Muscle of leg (tissue), 3 donors: ENCODE measurements at regions not wholly inside any gene's neighbourhood (a gene's known extent, or its start where the extent isn't known, plus 50 kb on each side); places are given as distances from the start of the nearest gene placed in this dataset.
"Not testable (repeated sequence)": the region's sequence is repeated elsewhere in the genome, so short reads cannot be mapped to it uniquely, and the experiment has no call there.

Experiments used
- DNase-seq: peaks from one replicate; pipeline ENCODE4 v3.0.0; 2013
- H3K27ac ChIP-seq: one replicate; pipeline ENCODE4 v1.5.1; 2013; ENCODE audit warnings: mild to moderate bottlenecking, low read length, control low read depth
- H3K27me3 ChIP-seq: one replicate; pipeline ENCODE4 v1.6.1; 2013; ENCODE audit warnings: low read length; ENCODE audit not compliant: control insufficient read depth, insufficient read depth
- H3K36me3 ChIP-seq: one replicate; pipeline ENCODE4 v1.6.1; 2013; ENCODE audit warnings: low read length; ENCODE audit not compliant: control insufficient read depth, insufficient read depth
- H3K4me1 ChIP-seq: one replicate; pipeline ENCODE4 v1.6.1; 2013; ENCODE audit warnings: low read length; ENCODE audit not compliant: control insufficient read depth, insufficient read depth
- H3K4me3 ChIP-seq: one replicate; pipeline ENCODE4 v1.5.1; 2013; ENCODE audit warnings: low read length, control low read depth
- H3K9me3 ChIP-seq: replicated peaks from 2 replicates; pipeline ENCODE4 v1.6.1; 2013; ENCODE audit warnings: low read depth, low read length; ENCODE audit not compliant: control insufficient read depth
- WGBS: methylation state at CpG from one replicate; pipeline ENCODE4 v1.1.5; 2013; ENCODE audit warnings: missing lambda C conversion rate; ENCODE audit not compliant: insufficient coverage; 5-methylcytosine and 5-hydroxymethylcytosine counted together

DNA sequence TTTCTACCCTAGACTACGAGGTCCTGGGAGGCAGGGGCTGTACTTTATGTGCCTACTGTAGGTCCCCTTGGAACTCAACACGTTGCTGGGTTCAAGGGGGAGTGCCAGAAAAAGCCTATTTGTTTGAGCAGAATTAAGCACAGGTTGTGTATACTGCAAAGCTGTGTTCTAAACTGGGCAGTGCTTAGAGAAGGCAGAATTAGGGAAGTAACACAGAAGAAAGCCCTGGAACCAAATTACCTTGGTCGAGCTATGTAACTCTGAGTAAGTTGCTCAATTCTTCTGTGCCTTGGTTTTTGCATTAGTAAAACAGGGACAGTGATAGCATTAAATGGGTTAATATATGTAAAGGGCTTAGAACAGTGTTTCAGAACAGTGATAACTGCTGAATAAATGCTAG, 245.0 kb upstream of the SFRP2 start:
- no peak overlapping the region for H3K27ac ChIP-seq
- no peaks in the 10 kb centered on the region for H3K36me3 ChIP-seq
- H3K9me3 ChIP-seq: peaks cover 6% of the 10 kb centered on the region
- H3K27me3 ChIP-seq: no peaks in the 10 kb centered on the region
- 60% methylated on average over 3 of the region's 3 CpGs for WGBS
- DNase-seq: no peak
- no peak overlapping the region for H3K4me3 ChIP-seq
- H3K4me1 ChIP-seq: no peaks in the 10 kb centered on the region

DNA sequence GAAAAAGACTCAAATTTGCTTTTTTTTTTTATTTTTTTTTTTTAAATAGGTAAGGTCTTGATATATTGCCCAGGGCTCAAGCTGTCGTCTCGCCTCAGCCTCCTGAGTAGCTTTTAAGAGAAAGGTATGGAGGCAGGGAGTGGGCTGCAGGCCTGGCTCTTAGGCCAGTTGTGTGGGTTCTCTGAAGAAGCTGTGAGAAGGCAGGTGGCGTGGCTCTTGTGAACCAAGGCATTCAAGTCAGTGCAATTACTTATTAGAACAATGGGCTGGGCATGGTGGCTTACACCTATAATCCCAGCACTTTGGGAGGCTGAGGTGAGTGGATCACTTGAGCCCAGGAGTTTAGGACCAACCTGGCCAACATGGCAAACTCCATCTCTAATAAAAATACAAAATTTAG, 244.0 kb upstream of the SFRP2 start:
- Histone ChIP-seq H3K9me3 (peaks cover 6% of the 10 kb centered on the region), H3K27me3 (no peaks in the 10 kb centered on the region), H3K4me3 (no peak overlapping the region), H3K27ac (no peak overlapping the region), H3K36me3 (no peaks in the 10 kb centered on the region), H3K4me1 (no peaks in the 10 kb centered on the region)
- DNase-seq: no peak
- WGBS: 100% methylated on average over 3 of the region's 3 CpGs

DNA sequence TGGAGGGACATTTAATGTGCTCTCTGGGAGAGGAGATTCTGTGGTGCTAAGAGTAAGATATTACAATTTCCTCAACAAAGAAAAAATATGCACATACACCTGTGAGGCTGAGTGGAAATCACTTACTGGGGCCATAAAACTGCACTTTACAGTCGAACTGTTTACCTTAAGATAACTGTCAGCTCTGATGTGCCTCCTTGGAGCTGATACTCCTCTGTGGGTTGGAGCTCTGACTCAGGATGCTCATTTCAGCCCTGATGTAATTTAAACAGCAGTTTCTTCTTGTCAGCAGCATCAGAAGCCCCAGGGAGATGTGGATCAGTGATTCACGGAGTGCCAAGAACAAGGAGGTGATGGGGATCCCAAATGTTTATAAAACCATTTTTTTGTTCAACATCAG, 241.9 kb upstream of the SFRP2 start:
- H3K36me3 ChIP-seq: no peaks in the 10 kb centered on the region
- no peaks in the 10 kb centered on the region for H3K27me3 ChIP-seq
- no peak for DNase-seq
- no peak overlapping the region for H3K4me3 ChIP-seq
- no peaks in the 10 kb centered on the region for H3K4me1 ChIP-seq
- H3K27ac ChIP-seq: no peak overlapping the region
- 20% methylated on average over 1 of the region's 2 CpGs for WGBS
- peaks cover 6% of the 10 kb centered on the region for H3K9me3 ChIP-seq

GRCh38 chr4:154030152-154030551, 241.3 kb upstream of the SFRP2 start:
- H3K27me3 ChIP-seq: no peaks in the 10 kb centered on the region
- H3K36me3 ChIP-seq: no peaks in the 10 kb centered on the region
- no peak overlapping the region for H3K27ac ChIP-seq
- peaks cover 2% of the 10 kb centered on the region for H3K4me1 ChIP-seq
- H3K4me3 ChIP-seq: no peak overlapping the region
- peaks cover 6% of the 10 kb centered on the region for H3K9me3 ChIP-seq
- DNase-seq: no peak
- WGBS: no CpG with 5 or more reads among the region's 2 CpGs

- no peak for DNase-seq
- H3K27ac ChIP-seq: no peak overlapping the region
- H3K27me3 ChIP-seq: no peaks in the 10 kb centered on the region
- H3K36me3 ChIP-seq: no peaks in the 10 kb centered on the region
- peaks cover 6% of the 10 kb centered on the region for H3K9me3 ChIP-seq
- peaks cover 2% of the 10 kb centered on the region for H3K4me1 ChIP-seq
- no peak overlapping the region for H3K4me3 ChIP-seq
- 80% methylated on average over 1 of the region's 2 CpGs for WGBS
Measured at GRCh38 chr4:154029171-154029570, 240.3 kb upstream of the SFRP2 start.

GRCh38 chr4:154025110-154025509, 236.2 kb upstream of the SFRP2 start:
- 45% methylated on average over 2 of the region's 2 CpGs for WGBS
- no peaks in the 10 kb centered on the region for H3K9me3 ChIP-seq
- peak; percentile 69 for DNase-seq

GRCh38 chr4:154024097-154024694, 235.3 kb upstream of the SFRP2 start:
- no peak overlapping the region for H3K4me3 ChIP-seq
- 43% methylated on average over 3 of the region's 11 CpGs for WGBS
- no peak overlapping the region for H3K27ac ChIP-seq
- H3K4me1 ChIP-seq: peaks cover 5% of the 10 kb centered on the region
- H3K36me3 ChIP-seq: no peaks in the 10 kb centered on the region
- DNase-seq: no peak
- no peaks in the 10 kb centered on the region for H3K9me3 ChIP-seq
- H3K27me3 ChIP-seq: no peaks in the 10 kb centered on the region

More at GRCh38 chr4:154025110-154025509, 236.2 kb upstream of the SFRP2 start:
- Histone ChIP-seq H3K27ac (no peak overlapping the region), H3K27me3 (no peaks in the 10 kb centered on the region), H3K36me3 (no peaks in the 10 kb centered on the region), H3K4me3 (no peak overlapping the region), H3K4me1 (peaks cover 2% of the 10 kb centered on the region)

GRCh38 chr4:154023671-154024070, 234.8 kb upstream of the SFRP2 start:
- H3K9me3 ChIP-seq, H3K27ac ChIP-seq, H3K36me3 ChIP-seq, H3K4me3 ChIP-seq, H3K4me1 ChIP-seq, H3K27me3 ChIP-seq, DNase-seq: not testable (repeated sequence)
- WGBS: 74% methylated on average over 13 of the region's 15 CpGs

DNA sequence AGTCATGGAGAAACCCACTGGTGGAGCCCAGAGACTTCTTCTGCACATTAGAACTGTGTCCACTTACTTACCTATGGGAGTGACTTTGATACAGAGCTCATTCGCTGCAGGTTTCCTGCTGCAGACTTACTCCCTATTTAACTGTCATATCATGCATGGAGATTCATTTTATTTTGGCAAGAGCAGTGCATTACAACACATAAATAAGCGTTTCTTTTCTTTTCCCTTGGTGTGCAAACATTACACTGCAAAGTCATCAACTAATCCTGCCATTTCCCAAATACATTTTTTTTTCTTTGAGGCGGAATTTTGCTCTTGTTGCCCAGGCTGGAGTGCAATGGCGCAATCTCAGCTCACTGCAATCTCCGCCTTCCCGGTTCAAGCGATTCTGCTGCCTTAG, 230.9 kb upstream of the SFRP2 start:
- no peaks in the 10 kb centered on the region for H3K9me3 ChIP-seq
- WGBS: 62% methylated on average over 7 of the region's 7 CpGs
- H3K4me1 ChIP-seq: peaks cover 4% of the 10 kb centered on the region
- no peaks in the 10 kb centered on the region for H3K36me3 ChIP-seq
- no peak overlapping the region for H3K27ac ChIP-seq
- H3K27me3 ChIP-seq: no peaks in the 10 kb centered on the region
- peak; percentile 75 for DNase-seq
- H3K4me3 ChIP-seq: no peak overlapping the region

DNA sequence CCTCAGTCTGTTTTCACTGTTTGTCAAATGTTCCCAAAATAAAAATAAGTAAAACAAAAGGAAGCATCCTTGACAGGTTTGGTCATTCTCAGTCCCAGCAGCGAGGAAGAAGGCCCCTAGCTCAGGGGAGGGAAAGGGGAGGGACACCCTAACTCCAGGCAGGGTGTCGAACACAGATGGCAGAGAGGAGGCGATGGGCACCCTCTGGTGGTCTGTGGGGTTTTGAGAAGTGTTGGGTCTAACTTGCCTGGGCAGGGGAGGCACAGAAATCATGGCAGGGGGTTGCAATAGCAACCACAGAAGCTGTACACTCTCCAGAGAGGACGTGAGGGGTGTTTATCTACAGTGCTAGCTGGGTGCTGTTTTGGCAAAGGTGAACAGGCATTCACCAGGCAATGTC, 229.8 kb upstream of the SFRP2 start:
- DNase-seq: no peak
- no peak overlapping the region for H3K27ac ChIP-seq
- no peaks in the 10 kb centered on the region for H3K9me3 ChIP-seq
- H3K4me1 ChIP-seq: peaks cover 7% of the 10 kb centered on the region
- no peak overlapping the region for H3K4me3 ChIP-seq
- H3K27me3 ChIP-seq: no peaks in the 10 kb centered on the region
- WGBS: 70% methylated on average over 2 of the region's 4 CpGs
- H3K36me3 ChIP-seq: no peaks in the 10 kb centered on the region

GRCh38 chr4:154015578-154015977, 226.7 kb upstream of the SFRP2 start:
- H3K27me3 ChIP-seq: no peaks in the 10 kb centered on the region
- H3K4me1 ChIP-seq: peaks cover 12% of the 10 kb centered on the region
- peak overlapping the region; percentile 69 for H3K27ac ChIP-seq
- DNase-seq: peak; percentile 77
- WGBS: no CpG with 5 or more reads among the region's 3 CpGs
- H3K36me3 ChIP-seq: no peaks in the 10 kb centered on the region
- H3K9me3 ChIP-seq: no peaks in the 10 kb centered on the region
- H3K4me3 ChIP-seq: no peak overlapping the region
